H1 (cell line): ENCODE measurements at regions not wholly inside any gene's neighbourhood (a gene's known extent, or its start where the extent isn't known, plus 50 kb on each side); places are given as distances from the start of the nearest gene placed in this dataset.

Experiments used
- EP300 ChIP-seq, 2 experiments: IDR thresholded peaks; 1 replicate in 1 of 2; 2 replicates in 1 of 2; pipeline ENCODE4 v1.6.1; 2011 to 2012; ENCODE audit warnings: low read depth in 2 of 2, low read length in 2 of 2, mild to moderate bottlenecking in 2 of 2, borderline replicate concordance in 1 of 2, inconsistent platforms in 1 of 2, moderate library complexity in 1 of 2
- POLR2AphosphoS5 ChIP-seq: IDR thresholded peaks from 2 replicates; pipeline ENCODE4 v1.6.1; 2011; ENCODE audit warnings: low read depth, low read length
- SP1 ChIP-seq: IDR thresholded peaks from 2 replicates; pipeline ENCODE4 v1.6.1; 2011; ENCODE audit warnings: low read depth, low read length
- TCF12 ChIP-seq: IDR thresholded peaks from 2 replicates; pipeline ENCODE4 v1.6.1; 2011; ENCODE audit warnings: low read depth, mild to moderate bottlenecking, low read length
- TF ChIP-seq, protein P1 (sequence below), 3 experiments: IDR thresholded peaks; 1 replicate in 2 of 3; 2 replicates in 1 of 3; pipeline versions ENCODE4 v1.5.1 to v1.6.1; 2011; ENCODE audit warnings: low read length in 3 of 3, mild to moderate bottlenecking in 3 of 3, inconsistent platforms in 2 of 3, low read depth in 1 of 3, moderate library complexity in 1 of 3; ENCODE audit not compliant: insufficient read depth in 1 of 3; ENCODE audit errors: control extremely low read depth in 1 of 3

DNA sequence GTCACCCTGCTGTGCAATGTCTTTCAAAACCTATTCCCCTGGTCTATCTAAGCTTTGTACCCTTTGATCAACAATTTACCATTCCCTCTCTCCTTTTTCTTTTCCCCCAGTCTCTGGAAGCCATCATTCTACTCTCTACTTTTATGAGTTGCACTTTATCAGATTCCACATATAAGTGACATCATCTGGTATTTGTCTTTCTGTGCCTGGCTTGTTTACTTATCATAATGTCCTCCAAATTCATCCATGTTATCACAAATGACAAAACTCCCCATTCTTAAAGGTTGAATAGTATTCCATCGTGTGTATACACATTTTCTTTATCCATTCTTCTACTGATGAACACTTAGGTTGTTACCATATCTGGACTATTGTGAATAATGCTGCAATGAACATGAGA, 344.2 kb upstream of the CCNH start:
- TF ChIP-seq SP1 (no peak), POLR2AphosphoS5 (no peak), TCF12 (no peak), EP300 (IDR thresholded peaks at IDR 0.05; ENCODE audit: borderline replicate concordance in 1 of 2, low read depth in 2 of 2, low read length in 2 of 2) (no peak)
- TF ChIP-seq, protein P1, sequence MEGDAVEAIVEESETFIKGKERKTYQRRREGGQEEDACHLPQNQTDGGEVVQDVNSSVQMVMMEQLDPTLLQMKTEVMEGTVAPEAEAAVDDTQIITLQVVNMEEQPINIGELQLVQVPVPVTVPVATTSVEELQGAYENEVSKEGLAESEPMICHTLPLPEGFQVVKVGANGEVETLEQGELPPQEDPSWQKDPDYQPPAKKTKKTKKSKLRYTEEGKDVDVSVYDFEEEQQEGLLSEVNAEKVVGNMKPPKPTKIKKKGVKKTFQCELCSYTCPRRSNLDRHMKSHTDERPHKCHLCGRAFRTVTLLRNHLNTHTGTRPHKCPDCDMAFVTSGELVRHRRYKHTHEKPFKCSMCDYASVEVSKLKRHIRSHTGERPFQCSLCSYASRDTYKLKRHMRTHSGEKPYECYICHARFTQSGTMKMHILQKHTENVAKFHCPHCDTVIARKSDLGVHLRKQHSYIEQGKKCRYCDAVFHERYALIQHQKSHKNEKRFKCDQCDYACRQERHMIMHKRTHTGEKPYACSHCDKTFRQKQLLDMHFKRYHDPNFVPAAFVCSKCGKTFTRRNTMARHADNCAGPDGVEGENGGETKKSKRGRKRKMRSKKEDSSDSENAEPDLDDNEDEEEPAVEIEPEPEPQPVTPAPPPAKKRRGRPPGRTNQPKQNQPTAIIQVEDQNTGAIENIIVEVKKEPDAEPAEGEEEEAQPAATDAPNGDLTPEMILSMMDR (IDR thresholded peaks at IDR 0.05; ENCODE audit: control extremely low read depth in 1 of 3, insufficient read depth in 1 of 3, low read depth in 1 of 3, low read length in 3 of 3): no peak
